Lower leg skin (tissue), 3 donors: ENCODE measurements at regions not wholly inside any gene's neighbourhood (a gene's known extent, or its start where the extent isn't known, plus 50 kb on each side); places are given as distances from the start of the nearest gene placed in this dataset.

Source experiments
- POLR2A ChIP-seq, 2 donors: fragments of 450-650 bp; IDR thresholded peaks; one replicate each; pipeline ENCODE4 v1.6.1; 2016 to 2017; ENCODE audit warnings: antibody characterized with exemption in 2 of 2, mild to moderate bottlenecking in 1 of 2, moderate library complexity in 1 of 2
- TF ChIP-seq, protein P1 (sequence below), 3 donors: fragments of 450-650 bp; IDR thresholded peaks; one replicate each; pipeline ENCODE4 v1.5.1; 2016; ENCODE audit warnings: antibody characterized with exemption in 3 of 3, mild to moderate bottlenecking in 3 of 3, moderate library complexity in 2 of 3

DNA sequence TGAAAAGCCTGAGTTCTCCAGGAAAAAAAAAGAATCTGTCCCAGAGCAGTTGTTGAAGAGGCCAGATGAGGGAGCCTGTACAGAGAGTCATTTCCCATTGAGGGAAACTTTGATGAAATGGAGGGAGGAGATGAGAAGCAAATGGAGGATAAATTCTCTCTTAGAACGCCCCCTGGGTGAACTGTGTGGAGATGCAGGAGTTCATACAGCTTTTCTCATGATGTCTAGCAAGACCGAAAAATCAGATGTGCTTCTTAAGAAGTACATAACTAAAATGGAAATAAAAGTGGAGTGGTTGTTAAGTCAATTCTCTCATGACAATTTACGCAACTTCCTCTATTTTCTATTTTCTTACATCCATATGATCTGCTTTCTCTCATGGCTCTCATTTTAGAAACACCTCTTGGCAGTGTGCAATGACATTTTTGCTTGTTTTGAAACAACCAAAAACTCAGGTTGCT is 1263.1 kb downstream of the PCDH9 start:
- TF ChIP-seq, protein P1, sequence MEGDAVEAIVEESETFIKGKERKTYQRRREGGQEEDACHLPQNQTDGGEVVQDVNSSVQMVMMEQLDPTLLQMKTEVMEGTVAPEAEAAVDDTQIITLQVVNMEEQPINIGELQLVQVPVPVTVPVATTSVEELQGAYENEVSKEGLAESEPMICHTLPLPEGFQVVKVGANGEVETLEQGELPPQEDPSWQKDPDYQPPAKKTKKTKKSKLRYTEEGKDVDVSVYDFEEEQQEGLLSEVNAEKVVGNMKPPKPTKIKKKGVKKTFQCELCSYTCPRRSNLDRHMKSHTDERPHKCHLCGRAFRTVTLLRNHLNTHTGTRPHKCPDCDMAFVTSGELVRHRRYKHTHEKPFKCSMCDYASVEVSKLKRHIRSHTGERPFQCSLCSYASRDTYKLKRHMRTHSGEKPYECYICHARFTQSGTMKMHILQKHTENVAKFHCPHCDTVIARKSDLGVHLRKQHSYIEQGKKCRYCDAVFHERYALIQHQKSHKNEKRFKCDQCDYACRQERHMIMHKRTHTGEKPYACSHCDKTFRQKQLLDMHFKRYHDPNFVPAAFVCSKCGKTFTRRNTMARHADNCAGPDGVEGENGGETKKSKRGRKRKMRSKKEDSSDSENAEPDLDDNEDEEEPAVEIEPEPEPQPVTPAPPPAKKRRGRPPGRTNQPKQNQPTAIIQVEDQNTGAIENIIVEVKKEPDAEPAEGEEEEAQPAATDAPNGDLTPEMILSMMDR (IDR thresholded peaks at IDR 0.05), result no peak
- no peak for TF ChIP-seq POLR2A (IDR thresholded peaks at IDR 0.05)
